GM12891 (cell line): ENCODE measurements at regions not wholly inside any gene's neighbourhood (a gene's known extent, or its start where the extent isn't known, plus 50 kb on each side); places are given as distances from the start of the nearest gene placed in this dataset.

Source experiments
- PAX5 ChIP-seq: IDR thresholded peaks from 2 replicates; pipeline ENCODE4 v1.6.1; 2011; ENCODE audit warnings: low read length, moderate library complexity, mild to moderate bottlenecking; ENCODE audit not compliant: insufficient read depth, severe bottlenecking
- POLR2A ChIP-seq: IDR thresholded peaks from 2 replicates; pipeline ENCODE4 v1.6.1; 2011; ENCODE audit warnings: low read depth, low read length, control low read depth
- POLR2AphosphoS5 ChIP-seq: IDR thresholded peaks from 2 replicates; pipeline ENCODE4 v1.6.1; 2011; ENCODE audit warnings: low read depth, low read length, control low read depth

GRCh38 chr14:28152453-28153044, 614.0 kb upstream of the FOXG1 start:
- TF ChIP-seq POLR2A (no peak), POLR2AphosphoS5 (no peak), PAX5 (no peak)
